MCF 10A (cell line): ENCODE measurements at regions not wholly inside any gene's neighbourhood (a gene's known extent, or its start where the extent isn't known, plus 50 kb on each side); places are given as distances from the start of the nearest gene placed in this dataset.

ENCODE experiments used
- BruUV-seq: library from RNA; stranded (reverse); fragments of 400-500 nt; replicated peaks from 2 replicates; lab custom pipeline; 2021; lab: Mats Ljungman, UMichigan
- CTCF ChIA-PET: fragments of 300-600 bp; sonication (Branson Sonifier 250); formaldehyde crosslinking; extraction: SDS; loops from one replicate; lab custom pipeline; 2021; ENCODE audit warnings: antibody characterized with exemption, inconsistent platforms; lab: Yijun Ruan, JAX
- POLR2A ChIA-PET: fragments of 300-600, 350-650 bp; sonication (Branson Sonifier 250); formaldehyde crosslinking; extraction: SDS; loops from one replicate; lab custom pipeline; 2020; ENCODE audit warnings: antibody characterized with exemption, inconsistent platforms; lab: Yijun Ruan, JAX
- DNase-seq: peaks from one replicate; pipeline ENCODE4 v3.0.0-alpha.2; 2018; ENCODE audit not compliant: unreplicated experiment
- H3K27ac Mint-ChIP-seq: one replicate; pipeline ENCODE4 v1.8.0; 2022; ENCODE audit warnings: mild to moderate bottlenecking, low read depth, mixed read lengths; ENCODE audit not compliant: unreplicated experiment
- H3K27me3 Mint-ChIP-seq: one replicate; pipeline ENCODE4 v1.8.0; 2022; ENCODE audit warnings: mixed read lengths; ENCODE audit not compliant: insufficient read depth, unreplicated experiment
- H3K36me3 Mint-ChIP-seq: one replicate; pipeline ENCODE4 v1.8.0; 2022; ENCODE audit warnings: mild to moderate bottlenecking, moderate library complexity, mixed read lengths; ENCODE audit not compliant: insufficient read depth, unreplicated experiment
- H3K4me1 Mint-ChIP-seq: one replicate; pipeline ENCODE4 v1.8.0; 2022; ENCODE audit warnings: mixed read lengths; ENCODE audit not compliant: insufficient read depth, unreplicated experiment
- H3K4me3 Mint-ChIP-seq: one replicate; pipeline ENCODE4 v1.8.0; 2022; ENCODE audit warnings: mild to moderate bottlenecking, moderate library complexity, mixed read lengths; ENCODE audit not compliant: unreplicated experiment
- H3K9me3 Mint-ChIP-seq: one replicate; pipeline ENCODE4 v1.8.0; 2022; ENCODE audit warnings: mixed read lengths; ENCODE audit not compliant: unreplicated experiment
- CTCF ChIP-seq: fragments of 200-600 bp; IDR thresholded peaks from one replicate; pipeline ENCODE4 v1.8.0; 2022; ENCODE audit warnings: antibody characterized with exemption, mild to moderate bottlenecking; ENCODE audit not compliant: unreplicated experiment
- intact Hi-C: fragments of 100-400 bp; cut with micrococcal nuclease; formaldehyde crosslinking; loops from 2 replicates; pipeline ENCODE4 v1.14.1; 2022

GRCh38 chr3:18199757-18200156 is 225.4 kb downstream of the SATB1 start:
- CTCF ChIA-PET, result interaction anchor here (0.6 kb wide), 1 partner anchor 195 kb away, joined by 3 read pairs; no protein-coding TSS in a partner anchor
- H3K9me3 Mint-ChIP-seq, result peaks cover 18% of the 10 kb centered on the region
- H3K4me1 Mint-ChIP-seq, result peaks cover under 1% of the 10 kb centered on the region
- H3K36me3 Mint-ChIP-seq, result no peaks in the 10 kb centered on the region
- DNase-seq, result no peak
- H3K27ac Mint-ChIP-seq, result no peak overlapping the region
- TF ChIP-seq CTCF, result no peak
- POLR2A ChIA-PET, result no interaction called here
- H3K4me3 Mint-ChIP-seq, result no peak overlapping the region
- H3K27me3 Mint-ChIP-seq, result no peaks in the 10 kb centered on the region
- no TSS peak for BruUV-seq
- intact Hi-C loops, result no loop called here

DNA sequence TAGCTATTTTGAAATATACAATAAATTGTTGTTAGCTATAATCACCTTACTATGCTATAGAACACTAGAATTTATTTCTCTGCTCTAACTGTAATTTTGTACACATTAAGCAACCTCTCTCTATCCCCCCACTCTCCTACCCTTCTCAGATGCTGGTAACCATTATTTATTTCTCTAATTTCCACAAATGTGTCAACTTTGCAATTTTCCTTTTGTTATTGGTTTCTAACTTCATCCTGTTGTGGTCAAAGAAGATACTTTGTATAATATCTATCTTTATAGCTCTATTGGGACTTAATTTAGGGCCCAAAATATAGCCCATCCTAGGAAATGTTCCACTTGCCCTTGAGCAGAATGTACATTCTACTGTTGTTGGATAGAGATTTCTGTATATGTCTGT is 229.3 kb downstream of the SATB1 start:
- Mint-ChIP-seq H3K9me3 (peaks cover 24% of the 10 kb centered on the region), H3K27ac (no peak overlapping the region), H3K36me3 (no peaks in the 10 kb centered on the region), H3K4me3 (no peak overlapping the region), H3K4me1 (peaks cover 6% of the 10 kb centered on the region), H3K27me3 (no peaks in the 10 kb centered on the region)
- ChIA-PET CTCF (no interaction called here), POLR2A (no interaction called here)
- BruUV-seq, result no TSS peak
- no peak for TF ChIP-seq CTCF
- intact Hi-C loops, result no loop called here
- no peak for DNase-seq

- no peak for TF ChIP-seq CTCF
- POLR2A ChIA-PET, result no interaction called here
- intact Hi-C loops, result no loop called here
- no peaks in the 10 kb centered on the region for H3K27me3 Mint-ChIP-seq
- H3K4me3 Mint-ChIP-seq, result no peak overlapping the region
- peaks cover 6% of the 10 kb centered on the region for H3K4me1 Mint-ChIP-seq
- CTCF ChIA-PET, result no interaction called here
- no peaks in the 10 kb centered on the region for H3K36me3 Mint-ChIP-seq
- peaks cover 17% of the 10 kb centered on the region for H3K9me3 Mint-ChIP-seq
- peak; percentile 73 for DNase-seq
- no peak overlapping the region for H3K27ac Mint-ChIP-seq
- BruUV-seq, result no TSS peak
Measured at GRCh38 chr3:18194431-18194830, 230.7 kb downstream of the SATB1 start.

GRCh38 chr3:18190646-18191045 is 234.5 kb downstream of the SATB1 start:
- no peak for TF ChIP-seq CTCF
- no peak overlapping the region for H3K27ac Mint-ChIP-seq
- H3K27me3 Mint-ChIP-seq, result no peaks in the 10 kb centered on the region
- H3K36me3 Mint-ChIP-seq, result no peaks in the 10 kb centered on the region
- intact Hi-C loops, result no loop called here
- CTCF ChIA-PET, result no interaction called here
- POLR2A ChIA-PET, result no interaction called here
- peaks cover 6% of the 10 kb centered on the region for H3K4me1 Mint-ChIP-seq
- H3K9me3 Mint-ChIP-seq, result peaks cover 7% of the 10 kb centered on the region
- no peak overlapping the region for H3K4me3 Mint-ChIP-seq
- DNase-seq, result no peak
- BruUV-seq, result no TSS peak
